ENCODE measurements at regions not wholly inside any gene's neighbourhood (a gene's known extent, or its start where the extent isn't known, plus 50 kb on each side); places are given as distances from the start of the nearest gene placed in this dataset.

DNA sequence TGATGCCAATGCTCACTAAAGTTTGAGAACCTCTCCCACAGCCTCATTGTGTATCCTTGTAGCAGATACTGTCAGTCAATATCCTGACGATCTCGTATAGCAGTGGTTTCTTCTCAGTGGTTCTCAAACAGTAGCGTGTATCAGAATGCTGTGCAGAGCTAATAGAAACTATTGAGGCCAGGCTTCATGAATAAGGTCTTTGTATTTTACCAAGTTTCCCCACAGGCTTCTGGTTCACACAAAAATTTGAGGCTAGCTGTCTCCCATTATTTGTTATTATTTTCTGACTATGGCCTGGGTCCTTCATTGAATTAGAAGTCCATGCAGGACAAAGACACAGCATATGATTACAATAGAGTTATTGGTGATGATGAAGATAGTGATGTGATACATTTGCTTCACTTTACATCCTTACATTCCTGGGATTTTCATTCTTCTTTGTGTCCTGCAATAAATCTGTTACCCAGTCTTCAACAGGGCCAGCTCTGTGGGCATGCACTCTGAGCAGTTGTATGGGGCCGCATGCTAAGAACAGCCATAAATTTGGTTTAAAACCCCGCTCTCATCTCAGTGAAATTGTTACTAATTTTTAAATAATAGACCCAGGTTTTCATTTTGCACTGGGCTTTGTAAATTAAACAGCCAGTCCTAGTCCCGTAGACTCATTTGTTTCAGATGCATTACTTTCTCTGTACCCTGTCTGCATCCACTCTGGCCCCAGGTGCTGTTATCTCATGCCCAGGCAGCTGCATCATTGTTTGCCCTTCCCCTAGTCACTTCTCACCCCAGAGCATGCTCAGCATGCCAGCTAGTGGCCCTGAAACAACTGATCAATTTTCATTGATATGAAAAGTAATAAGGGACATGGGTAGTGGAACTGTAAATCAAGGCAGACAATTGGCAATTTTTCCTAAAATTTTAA, 199.9 kb upstream of the PIK3R1 start:
- Histone ChIP-seq H2AFZ (ENCODE audit: control insufficient read depth, low read length) (no peak overlapping the region), H3K79me2 (ENCODE audit: control insufficient read depth, insufficient read depth, low read length) (no peaks in the 10 kb centered on the region), H3K36me3 (ENCODE audit: control insufficient read depth in 2 of 2, extremely low read depth in 1 of 2, insufficient read depth in 2 of 2, low read length in 2 of 2) (no peaks in the 10 kb centered on the region), H3K4me1 (ENCODE audit: control insufficient read depth, extremely low read depth, insufficient read depth, low read length) (peaks cover 6% of the 10 kb centered on the region), H3K9ac (ENCODE audit: control insufficient read depth, extremely low read depth, insufficient read depth, low read length) (no peak overlapping the region), H3K9me1 (ENCODE audit: control insufficient read depth, extremely low read depth, insufficient read depth, low read length) (no peaks in the 10 kb centered on the region), H3K4me3 (ENCODE audit: control insufficient read depth in 2 of 3, extremely low read depth in 1 of 3, insufficient read depth in 2 of 3, low read depth in 1 of 3, low read length in 3 of 3) (no peak overlapping the region), H3K9me3 (ENCODE audit: control insufficient read depth, low read depth, low read length) (no peaks in the 10 kb centered on the region), H3K27me3 (ENCODE audit: control insufficient read depth, extremely low read depth, insufficient read depth, low read length) (no peaks in the 10 kb centered on the region), H3K27ac (ENCODE audit: control insufficient read depth, insufficient read depth, low read length) (no peak overlapping the region), H3K4me2 (ENCODE audit: control insufficient read depth, extremely low read depth, insufficient read depth, low read depth, low read length) (no peak overlapping the region), H4K20me1 (ENCODE audit: control insufficient read depth, extremely low read depth, insufficient read depth, low read length) (no peaks in the 10 kb centered on the region)
- no peak for FAIRE-seq
- TF ChIP-seq, protein P1, sequence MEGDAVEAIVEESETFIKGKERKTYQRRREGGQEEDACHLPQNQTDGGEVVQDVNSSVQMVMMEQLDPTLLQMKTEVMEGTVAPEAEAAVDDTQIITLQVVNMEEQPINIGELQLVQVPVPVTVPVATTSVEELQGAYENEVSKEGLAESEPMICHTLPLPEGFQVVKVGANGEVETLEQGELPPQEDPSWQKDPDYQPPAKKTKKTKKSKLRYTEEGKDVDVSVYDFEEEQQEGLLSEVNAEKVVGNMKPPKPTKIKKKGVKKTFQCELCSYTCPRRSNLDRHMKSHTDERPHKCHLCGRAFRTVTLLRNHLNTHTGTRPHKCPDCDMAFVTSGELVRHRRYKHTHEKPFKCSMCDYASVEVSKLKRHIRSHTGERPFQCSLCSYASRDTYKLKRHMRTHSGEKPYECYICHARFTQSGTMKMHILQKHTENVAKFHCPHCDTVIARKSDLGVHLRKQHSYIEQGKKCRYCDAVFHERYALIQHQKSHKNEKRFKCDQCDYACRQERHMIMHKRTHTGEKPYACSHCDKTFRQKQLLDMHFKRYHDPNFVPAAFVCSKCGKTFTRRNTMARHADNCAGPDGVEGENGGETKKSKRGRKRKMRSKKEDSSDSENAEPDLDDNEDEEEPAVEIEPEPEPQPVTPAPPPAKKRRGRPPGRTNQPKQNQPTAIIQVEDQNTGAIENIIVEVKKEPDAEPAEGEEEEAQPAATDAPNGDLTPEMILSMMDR (optimal IDR thresholded peaks at IDR 0.05 in 1 of 3, IDR thresholded peaks at IDR 0.05 in 1 of 3, conservative IDR thresholded peaks at IDR 0.05 in 1 of 3; ENCODE audit: extremely low read depth in 1 of 3, insufficient read depth in 2 of 3, low read length in 3 of 3): no peak
- no peak for TF ChIP-seq EZH2 (IDR thresholded peaks at IDR 0.05; ENCODE audit: low read length)
- dilution Hi-C loops (cut with MboI; ENCODE audit: extremely low pct_ligation_motif_present, low sequenced_read_pairs): no loop called here
- DNase-seq (ENCODE audit: low read depth, low spot score): no peak

- dilution Hi-C loops (cut with MboI; ENCODE audit: extremely low pct_ligation_motif_present, low sequenced_read_pairs): no loop called here
- FAIRE-seq: no peak
- no peaks in the 10 kb centered on the region for H4K20me1 ChIP-seq (ENCODE audit: control insufficient read depth, extremely low read depth, insufficient read depth, low read length)
Measured at GRCh38 chr5:68012831-68013230, 202.7 kb upstream of the PIK3R1 start.

More at GRCh38 chr5:68012831-68013230, 202.7 kb upstream of the PIK3R1 start:
- Histone ChIP-seq H3K27ac (ENCODE audit: control insufficient read depth, insufficient read depth, low read length) (no peak overlapping the region), H3K4me3 (ENCODE audit: control insufficient read depth in 2 of 3, extremely low read depth in 1 of 3, insufficient read depth in 2 of 3, low read depth in 1 of 3, low read length in 3 of 3) (no peak overlapping the region), H3K9me3 (ENCODE audit: control insufficient read depth, low read depth, low read length) (no peaks in the 10 kb centered on the region), H2AFZ (ENCODE audit: control insufficient read depth, low read length) (no peak overlapping the region), H3K9me1 (ENCODE audit: control insufficient read depth, extremely low read depth, insufficient read depth, low read length) (no peaks in the 10 kb centered on the region), H3K4me1 (ENCODE audit: control insufficient read depth, extremely low read depth, insufficient read depth, low read length) (peaks cover 6% of the 10 kb centered on the region), H3K36me3 (ENCODE audit: control insufficient read depth in 2 of 2, extremely low read depth in 1 of 2, insufficient read depth in 2 of 2, low read length in 2 of 2) (no peaks in the 10 kb centered on the region), H3K79me2 (ENCODE audit: control insufficient read depth, insufficient read depth, low read length) (no peaks in the 10 kb centered on the region), H3K9ac (ENCODE audit: control insufficient read depth, extremely low read depth, insufficient read depth, low read length) (no peak overlapping the region), H3K27me3 (ENCODE audit: control insufficient read depth, extremely low read depth, insufficient read depth, low read length) (no peaks in the 10 kb centered on the region), H3K4me2 (ENCODE audit: control insufficient read depth, extremely low read depth, insufficient read depth, low read depth, low read length) (no peak overlapping the region)
- no peak for DNase-seq (ENCODE audit: low read depth, low spot score)
- TF ChIP-seq EZH2 (IDR thresholded peaks at IDR 0.05; ENCODE audit: low read length): no peak
- TF ChIP-seq, protein P1 (optimal IDR thresholded peaks at IDR 0.05 in 1 of 3, IDR thresholded peaks at IDR 0.05 in 1 of 3, conservative IDR thresholded peaks at IDR 0.05 in 1 of 3; ENCODE audit: extremely low read depth in 1 of 3, insufficient read depth in 2 of 3, low read length in 3 of 3): no peak
